ENCODE measurements at regions not wholly inside any gene's neighbourhood (a gene's known extent, or its start where the extent isn't known, plus 50 kb on each side); places are given as distances from the start of the nearest gene placed in this dataset.

GRCh38 chr7:35533902-35534301, 161.0 kb downstream of the HERPUD2 start:
- Histone ChIP-seq H3K27ac (no peak overlapping the region), H3K4me3 (no peak overlapping the region), H3K4me1 (replicated peaks in 1 of 2) (no peaks in the 10 kb centered on the region), H3K27me3 (no peaks in the 10 kb centered on the region), H3K36me3 (replicated peaks in 1 of 2) (no peaks in the 10 kb centered on the region), H3K9me3 (replicated peaks in 1 of 3) (no peaks in the 10 kb centered on the region)
- 62 to 81% (median 78%) methylated on average over 6 of the region's 6 CpGs for WGBS, 4 donors
- intact Hi-C loops (cut with DNase I): loop anchor here (5.0 to 10.0 kb wide), 2 partner anchors 91 to 107 kb away; no protein-coding TSS in a partner anchor
- no peak for DNase-seq
- TF ChIP-seq CTCF (IDR thresholded peaks at IDR 0.05) (no peak), POLR2A (IDR thresholded peaks at IDR 0.05) (no peak)

GRCh38 chr7:35530124-35531109, 164.5 kb downstream of the HERPUD2 start:
- Histone ChIP-seq H3K4me1 (replicated peaks in 1 of 2) (no peaks in the 10 kb centered on the region), H3K27me3 (no peaks in the 10 kb centered on the region), H3K27ac (no peak overlapping the region), H3K9me3 (replicated peaks in 1 of 3) (no peaks in the 10 kb centered on the region), H3K4me3 (no peak overlapping the region), H3K36me3 (replicated peaks in 1 of 2) (no peaks in the 10 kb centered on the region)
- no peak for DNase-seq
- 72 to 84% (median 82%) methylated on average over 8 to 16 of the region's 16 CpGs for WGBS, 4 donors
- TF ChIP-seq CTCF (IDR thresholded peaks at IDR 0.05) (no peak), POLR2A (IDR thresholded peaks at IDR 0.05) (no peak)
- intact Hi-C loops (cut with DNase I): loop anchor here (5.0 to 10.0 kb wide), 2 partner anchors 94 to 103 kb away; no protein-coding TSS in a partner anchor

- H3K4me3 ChIP-seq: no peak overlapping the region
- H3K36me3 ChIP-seq (replicated peaks in 1 of 2): no peaks in the 10 kb centered on the region
- no peaks in the 10 kb centered on the region for H3K4me1 ChIP-seq (replicated peaks in 1 of 2)
- no peak for TF ChIP-seq POLR2A (IDR thresholded peaks at IDR 0.05)
- TF ChIP-seq CTCF (IDR thresholded peaks at IDR 0.05): no peak
- 66 to 79% (median 75%) methylated on average over 6 of the region's 6 CpGs for WGBS, 4 donors
- intact Hi-C loops (cut with DNase I): loop anchor here (5.0 to 10.0 kb wide), 2 partner anchors 95 to 102 kb away; no protein-coding TSS in a partner anchor
- no peaks in the 10 kb centered on the region for H3K27me3 ChIP-seq
- no peak for DNase-seq
- no peaks in the 10 kb centered on the region for H3K9me3 ChIP-seq (replicated peaks in 1 of 3)
- no peak overlapping the region for H3K27ac ChIP-seq
Measured at GRCh38 chr7:35529713-35530112, 165.2 kb downstream of the HERPUD2 start.

DNA sequence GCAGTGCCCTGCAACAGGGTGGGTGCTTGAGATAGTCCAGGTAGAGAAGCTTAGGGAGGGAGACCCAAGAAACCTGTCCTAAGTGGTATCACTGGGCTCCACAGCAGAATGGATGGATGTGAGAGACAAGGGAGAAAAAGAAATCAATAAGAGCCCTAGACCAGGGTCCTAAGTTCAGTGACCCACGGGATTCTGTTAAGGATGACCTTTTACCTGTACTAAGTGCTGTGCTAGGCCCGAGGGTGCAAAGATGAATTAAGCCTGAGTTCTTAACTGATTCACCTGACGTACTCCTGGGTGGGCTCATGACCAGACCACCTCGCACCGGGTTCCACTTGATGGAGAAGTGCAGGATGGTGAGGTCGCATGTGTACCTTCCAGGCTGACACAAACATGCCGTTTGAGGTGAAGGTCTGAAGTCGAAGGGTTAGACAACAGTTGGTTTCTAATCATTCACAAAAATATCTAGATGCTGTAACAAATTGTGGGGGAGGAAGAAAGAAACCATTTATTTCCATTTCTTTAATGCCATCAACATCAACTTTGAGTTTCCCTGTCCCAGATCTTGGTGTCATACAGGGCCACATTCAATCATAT, 166.5 kb downstream of the HERPUD2 start:
- Histone ChIP-seq H3K9me3 (replicated peaks in 1 of 3) (no peaks in the 10 kb centered on the region), H3K4me3 (no peak overlapping the region), H3K36me3 (replicated peaks in 1 of 2) (no peaks in the 10 kb centered on the region), H3K4me1 (replicated peaks in 1 of 2) (no peaks in the 10 kb centered on the region), H3K27ac (no peak overlapping the region), H3K27me3 (no peaks in the 10 kb centered on the region)
- TF ChIP-seq POLR2A (IDR thresholded peaks at IDR 0.05): no peak
- no peak for TF ChIP-seq CTCF (IDR thresholded peaks at IDR 0.05)
- no peak for DNase-seq
- intact Hi-C loops (cut with DNase I): no loop called here
- 66 to 90% (median 86%) methylated on average over 8 of the region's 8 CpGs for WGBS, 4 donors
